ENCODE measurements at regions not wholly inside any gene's neighbourhood (a gene's known extent, or its start where the extent isn't known, plus 50 kb on each side); places are given as distances from the start of the nearest gene placed in this dataset.

DNA sequence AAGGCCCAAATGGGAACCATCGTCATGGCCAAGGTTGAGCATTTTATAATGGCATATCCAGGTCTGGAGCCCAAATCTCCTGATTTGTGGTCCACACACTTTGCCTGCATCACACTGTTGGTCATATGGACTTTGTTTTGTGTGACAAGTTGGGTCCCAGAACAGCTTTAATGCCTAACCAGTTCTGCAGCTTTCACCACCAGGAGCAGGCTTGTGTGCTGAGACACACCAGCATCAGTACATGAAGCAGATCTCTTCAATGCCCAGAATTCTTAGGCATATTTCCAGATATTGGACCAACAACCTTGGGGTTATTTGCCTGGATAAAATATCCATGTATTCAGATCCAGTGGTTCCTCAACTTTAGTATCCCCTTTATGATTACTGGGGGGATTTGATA lies 371.3 kb downstream of the FBXW7 start:
- DNase-seq (ENCODE audit: low read depth in 4 of 4, low spot score in 3 of 4): no peak

DNA sequence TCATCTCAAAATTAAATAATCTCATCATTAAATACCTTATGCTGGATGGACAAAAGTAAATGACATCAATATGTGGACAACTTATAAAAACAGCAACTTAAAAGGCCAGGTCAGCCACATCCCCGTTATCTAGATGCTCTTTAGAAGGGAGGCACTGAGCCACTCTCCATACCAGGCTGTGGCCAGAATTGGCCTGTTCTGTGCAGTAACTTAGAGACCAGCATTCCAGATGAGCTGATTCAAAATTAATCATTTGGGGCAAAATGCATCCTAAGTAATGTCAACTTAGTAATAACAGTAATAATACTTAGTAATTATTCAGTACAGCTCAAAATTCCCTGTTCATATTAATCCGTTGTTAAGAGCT lies 373.6 kb downstream of the FBXW7 start:
- DNase-seq (ENCODE audit: low read depth in 4 of 4, low spot score in 3 of 4): no peak

DNA sequence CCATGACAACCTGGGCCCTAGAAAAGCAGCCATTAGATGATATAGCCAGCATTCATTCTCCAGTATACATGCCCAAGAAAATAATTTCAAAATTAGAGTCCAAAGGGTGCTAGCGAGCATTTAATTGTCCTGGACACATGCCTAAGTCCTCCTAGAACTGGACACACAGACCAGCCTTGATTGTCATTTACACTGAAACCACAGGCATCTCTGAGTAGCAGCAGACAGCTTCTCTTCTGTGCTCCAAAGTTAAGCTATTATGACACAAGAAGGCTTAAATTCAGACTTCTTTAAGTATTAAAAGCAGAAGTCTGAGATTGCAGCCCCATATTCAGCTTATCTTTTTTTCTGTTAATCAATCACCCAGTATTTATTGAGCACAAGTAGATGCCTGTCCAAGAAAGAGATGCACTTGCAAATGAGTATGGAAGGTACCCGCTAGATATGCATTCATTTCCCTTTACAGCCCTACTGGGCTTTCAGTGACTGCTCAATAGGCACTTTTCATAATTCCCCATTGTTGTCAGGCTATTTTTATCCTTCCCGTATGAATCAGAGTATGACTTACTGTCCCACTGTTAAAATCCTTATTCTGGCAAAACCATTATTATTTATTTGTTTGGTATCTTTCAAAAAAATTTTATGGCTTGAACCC lies 374.1 kb downstream of the FBXW7 start:
- DNase-seq (ENCODE audit: low read depth in 4 of 4, low spot score in 3 of 4): no peak

DNA sequence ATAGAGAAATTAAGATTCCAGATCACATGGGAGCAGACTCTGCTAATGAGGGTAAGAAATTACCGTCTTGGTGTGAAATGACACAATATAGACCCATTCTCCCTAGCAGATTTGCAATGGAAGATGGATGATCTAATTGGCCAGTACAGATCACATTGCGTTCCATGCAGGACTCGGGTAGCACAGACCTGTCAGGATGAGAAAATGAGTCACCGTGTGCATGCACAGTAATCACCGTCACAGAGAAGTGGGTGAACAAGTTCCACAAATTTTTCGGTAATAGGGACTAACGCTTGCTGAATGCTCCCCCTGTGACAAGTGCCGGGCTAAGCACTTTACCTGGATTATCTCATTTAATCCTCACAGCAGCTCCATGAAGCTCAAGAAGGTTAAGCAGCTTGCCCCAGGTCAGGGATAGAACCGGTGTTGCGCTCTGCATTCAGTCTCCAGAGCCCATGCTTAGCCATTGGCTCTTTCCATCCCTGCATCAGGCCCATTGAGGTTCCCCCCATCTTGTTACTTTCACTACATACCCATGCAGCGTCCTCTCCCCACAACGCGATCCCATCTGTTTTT lies 375.6 kb downstream of the FBXW7 start:
- DNase-seq (ENCODE audit: low read depth in 4 of 4, low spot score in 3 of 4): no peak

DNA sequence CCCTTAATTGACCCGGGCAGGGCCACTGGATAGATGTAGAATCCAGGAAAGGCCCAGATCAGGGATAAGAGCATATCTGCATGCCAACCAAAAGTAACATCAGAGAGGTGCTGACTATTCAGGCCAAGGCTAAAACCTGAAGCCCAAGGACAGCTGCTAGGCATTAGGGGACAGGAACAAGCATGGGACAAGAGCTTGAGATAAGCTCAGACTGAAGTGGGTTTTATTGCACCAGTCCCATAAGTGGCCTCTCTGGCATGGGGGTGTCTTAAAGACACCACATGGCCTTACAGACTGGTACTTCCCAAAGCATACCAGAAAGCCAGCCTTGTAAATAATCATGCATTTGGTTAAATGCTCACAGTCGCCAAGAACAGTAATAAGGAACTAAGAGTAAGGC lies 376.1 kb downstream of the FBXW7 start:
- no peak for DNase-seq (ENCODE audit: low read depth in 4 of 4, low spot score in 3 of 4)

DNA sequence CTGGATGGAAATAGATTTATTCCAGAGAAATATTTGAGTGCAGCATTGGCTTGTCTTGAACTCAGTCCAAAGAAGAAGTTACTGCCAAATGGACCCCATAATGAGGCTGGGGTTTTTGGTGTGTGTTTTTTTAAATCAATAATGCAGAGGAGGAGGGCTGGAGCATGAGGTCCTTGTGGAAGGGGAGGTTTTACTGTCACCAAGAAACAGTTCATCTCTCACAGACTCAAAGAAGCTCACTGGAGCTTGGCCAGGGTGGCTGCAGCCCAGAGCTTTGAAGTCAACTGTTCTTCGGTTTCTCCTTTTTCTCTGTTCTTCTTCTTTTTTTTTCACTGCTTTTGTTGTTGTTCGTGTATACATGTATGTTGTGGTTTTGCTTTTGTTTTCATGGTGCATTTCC lies 377.7 kb downstream of the FBXW7 start:
- no peak for DNase-seq (ENCODE audit: low read depth in 4 of 4, low spot score in 3 of 4)

DNA sequence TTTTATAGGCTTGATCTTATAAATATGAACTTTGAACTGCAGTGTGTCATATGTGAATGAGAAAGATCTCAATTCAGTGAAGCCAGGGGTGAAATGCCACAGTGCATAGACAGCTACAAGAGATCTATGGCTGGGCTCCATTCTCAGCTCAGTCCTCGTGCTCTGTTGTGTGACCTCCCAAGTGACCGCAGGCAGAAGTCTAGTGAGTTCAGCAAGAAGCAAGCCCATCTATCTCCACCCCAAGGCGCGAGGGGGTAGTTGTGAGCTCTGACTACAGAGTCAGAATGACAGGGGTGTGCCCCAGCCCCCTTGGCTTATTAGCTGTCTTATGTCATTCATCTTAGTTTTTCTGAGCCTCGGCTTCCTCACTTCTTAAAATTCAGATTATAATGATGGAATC lies 378.3 kb downstream of the FBXW7 start:
- DNase-seq (ENCODE audit: low read depth in 4 of 4, low spot score in 3 of 4): no peak

DNA sequence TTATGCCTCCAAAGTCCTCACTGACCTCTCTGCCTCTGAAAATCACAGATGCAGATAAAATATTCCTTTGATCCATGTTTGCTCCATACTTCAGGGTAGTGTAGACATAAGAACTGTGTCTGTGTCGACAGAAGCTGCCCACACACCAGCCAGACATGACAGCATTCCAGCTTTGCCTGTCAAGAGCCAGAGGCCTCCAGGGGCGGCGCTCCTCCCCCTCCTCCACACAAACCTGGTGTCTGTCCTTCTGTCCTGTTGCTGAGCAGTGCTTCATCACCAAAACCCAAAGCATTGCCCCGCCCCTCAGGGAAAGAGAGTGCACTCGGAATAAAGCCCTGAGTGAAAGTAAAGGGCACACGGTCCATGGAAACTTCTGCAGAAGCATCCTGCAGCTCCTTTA lies 379.4 kb downstream of the FBXW7 start:
- no peak for DNase-seq (ENCODE audit: low read depth in 4 of 4, low spot score in 3 of 4)

DNA sequence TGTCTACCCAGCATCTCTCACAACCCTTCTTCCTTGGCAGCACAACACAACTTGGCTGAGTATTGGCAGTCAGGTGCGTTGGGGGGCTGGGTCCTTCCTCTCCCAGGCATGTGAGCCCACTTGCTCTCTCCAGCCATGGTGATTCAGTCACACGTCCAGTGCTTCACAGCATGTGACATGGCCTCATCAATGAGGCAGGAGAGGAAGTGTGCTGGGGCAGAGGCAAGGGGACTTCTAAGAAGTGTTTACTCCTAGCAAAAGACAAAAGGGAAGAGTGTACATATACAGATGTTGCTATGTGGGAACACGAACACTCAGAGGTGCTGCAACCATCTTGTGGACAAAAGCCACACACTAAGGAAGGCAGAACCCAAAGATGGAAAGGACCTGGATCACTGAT lies 380.8 kb downstream of the FBXW7 start:
- no peak for DNase-seq (ENCODE audit: low read depth in 4 of 4, low spot score in 3 of 4)

DNA sequence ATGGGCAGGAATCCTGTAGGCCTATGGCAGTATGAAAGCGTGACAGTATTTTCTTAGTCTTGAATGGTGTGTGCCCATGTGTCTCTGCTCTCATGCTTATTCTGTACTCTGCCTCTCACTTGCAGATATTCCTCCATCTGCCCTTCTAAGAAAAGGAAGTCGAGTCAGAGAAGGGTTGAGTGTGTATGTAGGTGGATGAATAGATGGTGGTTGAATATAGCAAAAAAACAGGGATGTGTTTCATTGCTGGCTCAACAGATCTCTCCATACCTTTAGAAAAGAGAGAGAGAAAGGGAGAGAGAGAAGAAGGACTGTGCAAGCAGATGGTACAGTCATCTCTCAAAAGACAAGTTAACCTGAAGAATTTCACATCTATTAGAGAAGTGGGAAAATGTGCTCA lies 381.5 kb downstream of the FBXW7 start:
- DNase-seq (ENCODE audit: low read depth in 4 of 4, low spot score in 3 of 4): no peak

DNA sequence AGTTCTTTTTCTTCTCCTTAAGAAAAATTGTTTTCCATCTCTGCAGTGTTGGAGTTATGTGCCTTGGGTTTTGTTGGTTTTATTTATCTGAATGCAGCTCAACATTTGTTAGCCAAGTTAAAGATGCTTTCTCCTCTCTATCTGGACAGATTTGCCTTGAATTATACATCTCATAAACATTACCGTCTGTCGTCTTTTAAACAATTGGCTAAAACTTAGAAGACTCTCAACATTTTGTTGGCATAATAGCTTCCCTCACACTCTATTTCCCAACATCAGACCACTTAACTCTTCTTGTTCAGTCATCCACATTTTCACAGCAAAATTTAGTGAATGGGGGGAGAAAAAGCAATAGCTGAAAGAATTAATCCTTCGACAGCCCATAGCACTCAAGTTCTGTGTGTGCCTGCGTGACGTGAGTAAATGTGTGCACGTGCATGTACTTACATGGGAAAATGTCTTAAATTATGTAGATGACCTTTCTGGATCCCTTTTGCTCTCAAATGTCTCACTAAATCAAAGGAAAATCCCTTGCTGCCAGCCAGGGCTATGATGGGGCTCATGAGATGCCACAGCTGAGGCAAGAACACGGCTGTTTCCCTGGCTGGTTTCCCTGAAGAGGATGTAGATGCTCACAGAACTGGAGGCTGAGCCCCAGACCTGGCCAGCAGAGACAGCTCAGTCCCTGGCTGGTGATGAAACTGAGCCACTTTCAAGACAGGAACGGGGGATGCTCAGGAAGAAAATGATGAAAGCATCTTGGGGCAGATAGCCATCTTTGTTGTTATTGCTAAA lies 382.2 kb downstream of the FBXW7 start:
- DNase-seq (ENCODE audit: low read depth in 4 of 4, low spot score in 3 of 4): no peak

DNA sequence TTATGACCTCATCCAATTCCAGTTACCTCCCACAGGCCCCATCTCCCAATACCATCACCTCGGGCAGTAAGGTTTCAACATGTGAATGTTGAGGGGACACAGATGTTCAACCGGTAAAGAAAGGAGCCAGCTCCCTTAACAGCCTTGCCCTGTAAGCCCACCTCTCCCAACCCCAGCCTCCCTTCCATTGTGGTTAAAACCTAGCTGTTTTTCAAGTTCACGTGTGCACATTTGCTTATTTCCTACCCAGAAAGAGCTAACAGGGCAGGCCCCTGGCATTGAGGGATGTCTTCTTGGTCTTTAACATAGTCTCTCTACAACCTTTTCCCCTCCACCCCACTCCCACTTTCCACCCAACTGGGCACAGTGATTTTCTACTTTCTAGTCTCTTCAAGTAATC lies 385.7 kb downstream of the FBXW7 start:
- no peak for DNase-seq (ENCODE audit: low read depth in 4 of 4, low spot score in 3 of 4)

DNA sequence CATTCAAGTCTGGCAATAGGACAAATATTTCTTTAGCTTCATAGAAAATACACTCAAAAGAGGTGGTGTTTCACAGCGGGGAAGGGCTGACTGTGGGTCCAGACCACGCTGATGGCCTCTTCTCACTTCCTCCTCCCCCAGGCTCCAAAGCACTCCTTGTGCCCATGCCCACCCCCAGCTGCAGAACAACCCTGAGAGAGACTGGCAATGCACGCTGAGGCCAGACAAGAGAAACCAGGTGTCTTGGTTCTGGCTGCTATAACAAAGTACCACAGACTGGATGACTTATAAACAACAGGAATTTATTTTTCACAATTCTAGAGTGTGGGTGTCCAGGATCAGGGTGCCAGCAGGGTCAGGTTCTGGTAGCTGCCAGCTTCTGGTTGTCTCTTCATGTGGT lies 386.1 kb downstream of the FBXW7 start:
- DNase-seq (ENCODE audit: low read depth in 4 of 4, low spot score in 3 of 4): no peak

DNA sequence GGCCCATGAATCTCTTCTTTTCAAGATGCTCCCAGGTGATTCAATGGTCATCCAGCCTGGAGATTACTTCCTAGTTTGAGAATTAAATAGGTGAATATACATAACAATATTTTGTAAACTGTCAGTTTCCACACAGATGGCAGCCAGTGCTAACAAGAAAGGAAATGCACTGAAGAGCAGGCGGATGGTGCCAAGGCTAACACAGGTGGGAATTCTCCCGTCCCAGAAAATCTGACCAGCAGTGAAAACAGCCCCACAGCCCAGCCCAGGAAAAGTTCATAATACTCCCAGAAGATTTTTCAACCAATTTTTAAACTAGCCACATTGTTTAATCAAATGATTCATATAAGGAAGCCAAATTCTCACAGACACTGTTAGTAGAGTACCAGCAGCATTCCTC lies 387.2 kb upstream of the GATB start:
- DNase-seq (ENCODE audit: low read depth in 4 of 4, low spot score in 3 of 4): no peak

DNA sequence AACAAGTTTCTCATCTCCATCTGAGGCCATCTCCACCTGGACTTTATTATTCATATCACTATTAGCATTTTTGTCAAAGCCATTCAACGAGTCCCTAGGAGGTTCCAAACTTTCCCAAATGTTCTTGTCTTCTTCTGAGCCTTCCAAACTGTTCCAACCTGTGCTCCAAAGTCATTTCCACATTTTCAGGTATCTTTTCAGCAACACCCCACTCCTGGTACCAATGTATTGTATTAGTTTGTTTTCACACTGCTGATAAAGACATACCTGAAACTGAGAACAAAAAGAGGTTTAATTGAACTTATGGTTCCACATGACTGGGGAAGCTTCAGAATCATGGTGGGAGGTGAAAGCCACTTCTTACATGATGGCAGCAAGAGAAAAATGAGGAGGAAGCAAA lies 385.4 kb upstream of the GATB start:
- no peak for DNase-seq (ENCODE audit: low read depth in 4 of 4, low spot score in 3 of 4)

DNA sequence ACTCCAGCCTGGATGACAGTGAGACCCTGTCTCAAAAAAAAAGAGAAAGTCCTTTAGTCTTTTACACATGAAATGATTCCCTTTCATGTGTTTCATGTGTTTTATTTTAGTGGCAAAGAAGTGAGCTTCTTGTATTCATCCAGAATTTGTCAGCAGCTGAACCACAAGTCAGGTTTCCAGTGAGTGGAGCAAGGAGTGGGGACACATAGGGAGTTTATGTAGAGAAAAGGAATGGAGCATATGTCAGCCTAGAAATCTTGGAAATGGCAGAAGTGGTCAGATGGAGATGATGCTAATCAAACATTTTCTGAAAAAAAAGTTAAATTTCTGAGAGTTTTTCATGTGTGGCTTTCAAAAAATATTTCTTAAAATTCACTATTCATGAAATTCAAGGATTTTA lies 383.0 kb upstream of the GATB start:
- DNase-seq (ENCODE audit: low read depth in 4 of 4, low spot score in 3 of 4): no peak

DNA sequence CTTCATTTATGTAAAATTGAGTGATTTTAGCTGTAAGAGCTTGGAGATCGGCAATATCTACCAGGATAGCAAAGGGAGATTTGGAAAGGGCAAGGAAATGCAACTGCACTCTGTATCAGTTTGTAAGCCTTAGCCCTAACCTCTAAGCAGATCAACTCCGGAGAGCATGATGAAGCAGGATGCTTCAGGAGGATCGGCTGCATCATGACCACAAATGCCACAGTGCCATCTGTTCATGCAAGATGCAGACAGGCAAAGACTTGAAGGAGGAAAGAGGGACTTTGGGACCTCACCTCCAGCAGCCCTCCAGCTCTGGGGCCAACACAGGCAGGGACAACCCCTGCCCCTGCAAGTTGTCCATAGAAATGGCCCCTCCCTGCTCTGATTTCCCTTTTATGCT lies 377.6 kb upstream of the GATB start:
- no peak for DNase-seq (ENCODE audit: low read depth in 4 of 4, low spot score in 3 of 4)

DNA sequence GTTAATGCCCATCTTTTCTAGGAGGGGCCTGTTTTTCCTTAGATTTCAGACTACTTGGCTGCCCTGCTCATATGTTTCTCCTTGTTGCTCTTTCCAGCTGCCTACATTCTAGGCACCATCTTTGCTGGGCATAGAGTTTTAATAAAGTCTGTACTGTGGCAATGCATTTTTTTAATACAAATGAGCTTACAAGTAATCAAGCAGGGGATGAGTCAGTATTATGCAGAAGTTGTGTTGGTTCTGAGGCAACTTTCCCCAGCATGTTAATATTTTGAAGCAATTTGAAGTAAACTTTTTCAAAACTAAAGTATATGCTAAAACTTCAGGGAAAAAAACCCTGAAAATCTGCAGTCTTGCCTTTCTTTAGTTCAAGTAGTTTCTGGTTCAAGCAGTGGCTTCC lies 372.0 kb upstream of the GATB start:
- DNase-seq (ENCODE audit: low read depth in 4 of 4, low spot score in 3 of 4): no peak

DNA sequence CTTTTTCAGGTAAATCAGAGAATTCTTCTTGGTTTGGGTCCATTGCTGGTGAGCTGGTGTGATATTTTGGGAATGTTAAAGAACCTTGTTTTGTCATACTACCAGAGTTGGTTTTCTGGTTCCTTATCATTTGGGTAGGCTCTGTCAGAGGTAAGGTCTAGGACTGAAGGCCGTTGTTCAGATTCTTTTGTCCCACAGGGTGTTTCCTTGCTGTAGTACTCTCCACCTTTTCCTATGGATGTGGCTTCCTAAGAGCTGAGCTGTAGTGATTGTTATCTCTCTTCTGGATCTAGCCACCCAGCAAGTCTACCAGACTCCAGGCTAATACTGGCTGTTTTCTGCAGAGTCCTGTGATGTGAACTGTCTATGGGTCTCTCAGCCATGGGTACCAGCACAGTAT lies 367.5 kb upstream of the GATB start:
- no peak for DNase-seq (ENCODE audit: low read depth in 4 of 4, low spot score in 3 of 4)

DNA sequence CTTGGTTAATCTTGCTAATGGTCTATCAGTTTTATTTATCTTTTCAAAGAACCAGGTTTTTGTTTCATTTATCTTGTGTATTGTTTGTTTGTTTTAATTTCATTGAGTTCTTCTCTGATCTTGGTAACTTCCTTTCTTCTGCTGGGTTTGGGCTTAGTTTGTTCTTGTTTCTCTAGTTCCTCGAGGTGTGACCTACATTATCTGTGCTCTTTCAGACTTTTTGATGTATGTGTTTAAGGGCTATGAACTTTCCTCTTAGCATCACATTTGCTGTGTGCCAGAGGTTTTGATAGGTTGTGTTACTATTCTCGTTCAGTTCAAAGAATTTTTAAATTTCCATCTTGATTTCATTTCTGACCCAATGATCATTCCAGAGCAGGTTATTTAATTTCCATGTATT lies 365.4 kb upstream of the GATB start:
- DNase-seq (ENCODE audit: low read depth in 4 of 4, low spot score in 3 of 4): no peak

DNA sequence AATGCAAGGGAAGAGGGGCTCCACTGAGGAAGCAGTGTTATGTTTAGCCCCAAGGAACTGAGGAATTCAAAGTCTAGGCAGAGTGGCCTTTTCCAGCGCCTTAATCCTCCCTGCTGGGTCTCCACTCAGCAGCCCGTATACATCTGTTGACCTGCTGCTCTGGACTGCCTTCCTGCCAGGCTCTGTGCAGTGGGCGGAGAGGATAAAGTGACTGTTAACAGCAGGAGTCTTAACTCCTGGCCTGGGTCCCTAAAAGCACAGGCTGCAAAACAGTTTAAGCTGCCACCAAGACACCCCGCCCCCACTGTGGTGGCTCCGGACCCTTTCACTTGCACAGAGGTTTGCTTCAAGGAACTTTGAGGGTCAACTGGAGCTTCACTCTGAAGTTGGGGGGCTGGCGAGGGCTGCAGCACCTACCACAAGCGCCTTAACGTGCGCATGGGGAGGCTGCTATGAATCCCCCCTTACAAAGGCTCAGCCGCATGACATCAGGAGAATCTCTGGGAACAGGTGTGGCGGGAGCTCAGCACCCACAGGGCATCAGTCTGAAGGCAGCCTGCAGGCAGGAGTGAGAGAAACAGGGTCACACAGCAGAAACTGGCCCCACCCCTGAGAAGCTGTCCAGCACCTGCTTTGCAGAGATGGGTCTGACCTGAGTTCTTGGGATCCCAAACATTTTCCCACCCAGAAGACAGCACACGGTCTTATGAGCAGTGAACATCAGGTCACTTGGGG lies 358.2 kb upstream of the GATB start:
- no peak for DNase-seq (ENCODE audit: low read depth in 4 of 4, low spot score in 3 of 4)

Data from left renal pelvis (tissue), 4 donors.